Cardiac muscle cell (in vitro differentiated cells and primary cell): ENCODE measurements at regions not wholly inside any gene's neighbourhood (a gene's known extent, or its start where the extent isn't known, plus 50 kb on each side); places are given as distances from the start of the nearest gene placed in this dataset.

Experiments used
- DNase-seq, 2 donors: peaks; one replicate each; pipeline versions ENCODE4 v3.0.0 to v3.0.0-alpha.2; 2010 to 2017; ENCODE audit warnings: low read depth in 1 of 2, low spot score in 1 of 2
- H3K27ac ChIP-seq: fragments of 200-600 bp; sonication (generic); 2 replicates; pipeline ENCODE4 v1.5.1; 2016
- H3K27me3 ChIP-seq: fragments of 200-600 bp; sonication (generic); 2 replicates; pipeline ENCODE4 v1.6.0; 2016; ENCODE audit warnings: control low read depth
- H3K36me3 ChIP-seq: fragments of 200-600 bp; sonication (generic); 2 replicates; pipeline ENCODE4 v1.5.1; 2016; ENCODE audit warnings: control low read depth
- H3K4me1 ChIP-seq: fragments of 200-600 bp; sonication (generic); 2 replicates; pipeline ENCODE4 v1.8.1; 2017; ENCODE audit warnings: low read depth, mild to moderate bottlenecking, mixed run types
- H3K4me3 ChIP-seq: fragments of 200-600 bp; sonication (generic); 2 replicates; pipeline ENCODE4 v1.5.1; 2016; ENCODE audit warnings: mild to moderate bottlenecking
- H3K9me3 ChIP-seq: fragments of 200-600 bp; sonication (generic); 2 replicates; pipeline ENCODE4 v1.5.1; 2017; ENCODE audit warnings: low read depth, mild to moderate bottlenecking, control low read depth
- CTCF ChIP-seq: IDR thresholded peaks from 2 replicates; pipeline ENCODE4 v1.5.1; 2012; ENCODE audit warnings: low read depth, mild to moderate bottlenecking, low read length

GRCh38 chr16:27727941-27728340, 178.0 kb downstream of the KATNIP start:
- no peak for DNase-seq
- Histone ChIP-seq H3K4me1 (no peaks in the 10 kb centered on the region), H3K9me3 (no peaks in the 10 kb centered on the region), H3K36me3 (no peaks in the 10 kb centered on the region), H3K27ac (no peak overlapping the region), H3K4me3 (no peak overlapping the region), H3K27me3 (no peaks in the 10 kb centered on the region)
- TF ChIP-seq CTCF, result no peak

GRCh38 chr16:27728691-27729090, 178.7 kb downstream of the KATNIP start:
- no peak for TF ChIP-seq CTCF
- no peaks in the 10 kb centered on the region for H3K27me3 ChIP-seq
- H3K36me3 ChIP-seq, result no peaks in the 10 kb centered on the region

GRCh38 chr16:27729516-27730304, 179.8 kb downstream of the KATNIP start:
- Histone ChIP-seq H3K27ac (no peak overlapping the region), H3K27me3 (no peaks in the 10 kb centered on the region), H3K4me1 (no peaks in the 10 kb centered on the region), H3K9me3 (no peaks in the 10 kb centered on the region), H3K4me3 (no peak overlapping the region), H3K36me3 (no peaks in the 10 kb centered on the region)
- DNase-seq, result peak in 1 of 2 donors; percentile 76
- TF ChIP-seq CTCF, result no peak

More at GRCh38 chr16:27728691-27729090, 178.7 kb downstream of the KATNIP start:
- DNase-seq, result no peak
- Histone ChIP-seq H3K9me3 (no peaks in the 10 kb centered on the region), H3K27ac (no peak overlapping the region), H3K4me1 (no peaks in the 10 kb centered on the region), H3K4me3 (no peak overlapping the region)

GRCh38 chr16:27730661-27731210, 180.8 kb downstream of the KATNIP start:
- no peak overlapping the region for H3K27ac ChIP-seq
- no peak for DNase-seq
- no peak for TF ChIP-seq CTCF

GRCh38 chr16:27735031-27735430, 185.1 kb downstream of the KATNIP start:
- no peaks in the 10 kb centered on the region for H3K36me3 ChIP-seq

More at GRCh38 chr16:27730661-27731210, 180.8 kb downstream of the KATNIP start:
- Histone ChIP-seq H3K9me3 (no peaks in the 10 kb centered on the region), H3K36me3 (no peaks in the 10 kb centered on the region), H3K27me3 (no peaks in the 10 kb centered on the region), H3K4me3 (no peak overlapping the region), H3K4me1 (no peaks in the 10 kb centered on the region)

More at GRCh38 chr16:27735031-27735430, 185.1 kb downstream of the KATNIP start:
- Histone ChIP-seq H3K9me3 (no peaks in the 10 kb centered on the region), H3K27me3 (no peaks in the 10 kb centered on the region), H3K4me1 (no peaks in the 10 kb centered on the region), H3K4me3 (no peak overlapping the region), H3K27ac (no peak overlapping the region)
- DNase-seq, result no peak
- no peak for TF ChIP-seq CTCF
